Neural cell (in vitro differentiated cells): ENCODE measurements at regions not wholly inside any gene's neighbourhood (a gene's known extent, or its start where the extent isn't known, plus 50 kb on each side); places are given as distances from the start of the nearest gene placed in this dataset.

Experiments
- TF ChIP-seq, protein P1 (sequence below): fragments of 450-650 bp; IDR thresholded peaks from 2 replicates; pipeline ENCODE4 v1.5.1; 2014; ENCODE audit warnings: antibody characterized with exemption, mild to moderate bottlenecking, moderate library complexity; ENCODE audit not compliant: poor library complexity, severe bottlenecking
- TF ChIP-seq, protein P2 (sequence below): IDR thresholded peaks from 2 replicates; pipeline ENCODE4 v1.6.1; 2012; ENCODE audit warnings: borderline replicate concordance

DNA sequence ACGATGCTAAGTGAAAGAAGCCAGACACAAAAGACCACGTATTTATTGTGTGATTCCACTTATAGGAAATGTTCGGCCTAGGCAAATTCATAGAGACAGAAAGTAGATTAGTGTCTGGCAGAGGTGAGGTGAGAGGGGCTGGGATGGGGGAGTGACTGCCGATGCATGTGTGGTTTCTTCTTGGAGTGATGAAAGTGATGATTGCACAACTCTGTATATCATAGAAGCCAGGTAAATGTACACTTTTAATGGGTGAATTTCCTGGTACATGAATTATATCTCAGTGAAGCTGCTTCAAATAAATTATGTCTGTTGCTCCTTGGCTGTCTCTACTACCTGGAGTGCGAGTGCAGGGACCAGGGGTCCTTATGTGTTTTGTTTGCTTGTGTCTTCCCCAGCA, 76.2 kb upstream of the PTCH1 start:
- TF ChIP-seq, protein P1, sequence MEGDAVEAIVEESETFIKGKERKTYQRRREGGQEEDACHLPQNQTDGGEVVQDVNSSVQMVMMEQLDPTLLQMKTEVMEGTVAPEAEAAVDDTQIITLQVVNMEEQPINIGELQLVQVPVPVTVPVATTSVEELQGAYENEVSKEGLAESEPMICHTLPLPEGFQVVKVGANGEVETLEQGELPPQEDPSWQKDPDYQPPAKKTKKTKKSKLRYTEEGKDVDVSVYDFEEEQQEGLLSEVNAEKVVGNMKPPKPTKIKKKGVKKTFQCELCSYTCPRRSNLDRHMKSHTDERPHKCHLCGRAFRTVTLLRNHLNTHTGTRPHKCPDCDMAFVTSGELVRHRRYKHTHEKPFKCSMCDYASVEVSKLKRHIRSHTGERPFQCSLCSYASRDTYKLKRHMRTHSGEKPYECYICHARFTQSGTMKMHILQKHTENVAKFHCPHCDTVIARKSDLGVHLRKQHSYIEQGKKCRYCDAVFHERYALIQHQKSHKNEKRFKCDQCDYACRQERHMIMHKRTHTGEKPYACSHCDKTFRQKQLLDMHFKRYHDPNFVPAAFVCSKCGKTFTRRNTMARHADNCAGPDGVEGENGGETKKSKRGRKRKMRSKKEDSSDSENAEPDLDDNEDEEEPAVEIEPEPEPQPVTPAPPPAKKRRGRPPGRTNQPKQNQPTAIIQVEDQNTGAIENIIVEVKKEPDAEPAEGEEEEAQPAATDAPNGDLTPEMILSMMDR = no peak
- TF ChIP-seq, protein P2, sequence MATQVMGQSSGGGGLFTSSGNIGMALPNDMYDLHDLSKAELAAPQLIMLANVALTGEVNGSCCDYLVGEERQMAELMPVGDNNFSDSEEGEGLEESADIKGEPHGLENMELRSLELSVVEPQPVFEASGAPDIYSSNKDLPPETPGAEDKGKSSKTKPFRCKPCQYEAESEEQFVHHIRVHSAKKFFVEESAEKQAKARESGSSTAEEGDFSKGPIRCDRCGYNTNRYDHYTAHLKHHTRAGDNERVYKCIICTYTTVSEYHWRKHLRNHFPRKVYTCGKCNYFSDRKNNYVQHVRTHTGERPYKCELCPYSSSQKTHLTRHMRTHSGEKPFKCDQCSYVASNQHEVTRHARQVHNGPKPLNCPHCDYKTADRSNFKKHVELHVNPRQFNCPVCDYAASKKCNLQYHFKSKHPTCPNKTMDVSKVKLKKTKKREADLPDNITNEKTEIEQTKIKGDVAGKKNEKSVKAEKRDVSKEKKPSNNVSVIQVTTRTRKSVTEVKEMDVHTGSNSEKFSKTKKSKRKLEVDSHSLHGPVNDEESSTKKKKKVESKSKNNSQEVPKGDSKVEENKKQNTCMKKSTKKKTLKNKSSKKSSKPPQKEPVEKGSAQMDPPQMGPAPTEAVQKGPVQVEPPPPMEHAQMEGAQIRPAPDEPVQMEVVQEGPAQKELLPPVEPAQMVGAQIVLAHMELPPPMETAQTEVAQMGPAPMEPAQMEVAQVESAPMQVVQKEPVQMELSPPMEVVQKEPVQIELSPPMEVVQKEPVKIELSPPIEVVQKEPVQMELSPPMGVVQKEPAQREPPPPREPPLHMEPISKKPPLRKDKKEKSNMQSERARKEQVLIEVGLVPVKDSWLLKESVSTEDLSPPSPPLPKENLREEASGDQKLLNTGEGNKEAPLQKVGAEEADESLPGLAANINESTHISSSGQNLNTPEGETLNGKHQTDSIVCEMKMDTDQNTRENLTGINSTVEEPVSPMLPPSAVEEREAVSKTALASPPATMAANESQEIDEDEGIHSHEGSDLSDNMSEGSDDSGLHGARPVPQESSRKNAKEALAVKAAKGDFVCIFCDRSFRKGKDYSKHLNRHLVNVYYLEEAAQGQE = no peak
